ENCODE measurements at regions not wholly inside any gene's neighbourhood (a gene's known extent, or its start where the extent isn't known, plus 50 kb on each side); places are given as distances from the start of the nearest gene placed in this dataset.

DNA sequence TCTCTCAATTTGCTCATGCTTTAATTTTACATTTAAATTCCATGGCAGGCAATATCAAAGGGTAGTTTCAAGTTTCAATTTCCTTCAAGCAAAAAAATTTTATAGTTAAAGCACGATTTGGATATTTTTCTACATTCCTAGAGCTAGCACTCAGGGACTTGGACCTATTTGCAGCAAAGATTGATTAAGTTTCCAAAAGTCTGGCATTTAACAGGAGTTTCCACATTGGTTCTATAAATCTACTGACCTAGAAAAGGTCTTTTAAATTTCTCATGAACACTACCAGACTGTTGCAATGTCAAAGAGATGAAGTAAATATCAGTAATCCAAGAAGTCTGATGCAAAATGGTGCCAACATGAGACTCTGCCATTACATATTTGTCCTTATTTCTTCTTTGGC, 253.7 kb upstream of the LINC00305 start:
- TF ChIP-seq, protein P1, sequence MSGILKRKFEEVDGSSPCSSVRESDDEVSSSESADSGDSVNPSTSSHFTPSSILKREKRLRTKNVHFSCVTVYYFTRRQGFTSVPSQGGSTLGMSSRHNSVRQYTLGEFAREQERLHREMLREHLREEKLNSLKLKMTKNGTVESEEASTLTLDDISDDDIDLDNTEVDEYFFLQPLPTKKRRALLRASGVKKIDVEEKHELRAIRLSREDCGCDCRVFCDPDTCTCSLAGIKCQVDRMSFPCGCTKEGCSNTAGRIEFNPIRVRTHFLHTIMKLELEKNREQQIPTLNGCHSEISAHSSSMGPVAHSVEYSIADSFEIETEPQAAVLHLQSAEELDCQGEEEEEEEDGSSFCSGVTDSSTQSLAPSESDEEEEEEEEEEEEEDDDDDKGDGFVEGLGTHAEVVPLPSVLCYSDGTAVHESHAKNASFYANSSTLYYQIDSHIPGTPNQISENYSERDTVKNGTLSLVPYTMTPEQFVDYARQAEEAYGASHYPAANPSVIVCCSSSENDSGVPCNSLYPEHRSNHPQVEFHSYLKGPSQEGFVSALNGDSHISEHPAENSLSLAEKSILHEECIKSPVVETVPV (CRISPR knock-in tag; IDR thresholded peaks at IDR 0.05), result no peak
- TF ChIP-seq PATZ1 (CRISPR knock-in tag; IDR thresholded peaks at IDR 0.05; ENCODE audit: borderline replicate concordance), result no peak
- TF ChIP-seq ARNTL (CRISPR knock-in tag; IDR thresholded peaks at IDR 0.05; ENCODE audit: borderline replicate concordance, low read depth), result no peak
- TF ChIP-seq OSR1 (CRISPR knock-in tag; IDR thresholded peaks at IDR 0.05), result no peak
- TF ChIP-seq RARB (CRISPR knock-in tag; IDR thresholded peaks at IDR 0.05), result no peak
- TF ChIP-seq ZFP30 (CRISPR knock-in tag; IDR thresholded peaks at IDR 0.05), result no peak
- TF ChIP-seq ZNF8 (CRISPR knock-in tag; IDR thresholded peaks at IDR 0.05), result no peak
